Hepatic stellate cell (primary cell): ENCODE measurements at regions not wholly inside any gene's neighbourhood (a gene's known extent, or its start where the extent isn't known, plus 50 kb on each side); places are given as distances from the start of the nearest gene placed in this dataset.

Experiments
- DNase-seq: peaks from one replicate; pipeline ENCODE4 v3.0.0; 2011; ENCODE audit warnings: low spot score

- no peak for DNase-seq
Measured at GRCh38 chr20:54272901-54273488, 65.1 kb downstream of the PFDN4 start.

DNA sequence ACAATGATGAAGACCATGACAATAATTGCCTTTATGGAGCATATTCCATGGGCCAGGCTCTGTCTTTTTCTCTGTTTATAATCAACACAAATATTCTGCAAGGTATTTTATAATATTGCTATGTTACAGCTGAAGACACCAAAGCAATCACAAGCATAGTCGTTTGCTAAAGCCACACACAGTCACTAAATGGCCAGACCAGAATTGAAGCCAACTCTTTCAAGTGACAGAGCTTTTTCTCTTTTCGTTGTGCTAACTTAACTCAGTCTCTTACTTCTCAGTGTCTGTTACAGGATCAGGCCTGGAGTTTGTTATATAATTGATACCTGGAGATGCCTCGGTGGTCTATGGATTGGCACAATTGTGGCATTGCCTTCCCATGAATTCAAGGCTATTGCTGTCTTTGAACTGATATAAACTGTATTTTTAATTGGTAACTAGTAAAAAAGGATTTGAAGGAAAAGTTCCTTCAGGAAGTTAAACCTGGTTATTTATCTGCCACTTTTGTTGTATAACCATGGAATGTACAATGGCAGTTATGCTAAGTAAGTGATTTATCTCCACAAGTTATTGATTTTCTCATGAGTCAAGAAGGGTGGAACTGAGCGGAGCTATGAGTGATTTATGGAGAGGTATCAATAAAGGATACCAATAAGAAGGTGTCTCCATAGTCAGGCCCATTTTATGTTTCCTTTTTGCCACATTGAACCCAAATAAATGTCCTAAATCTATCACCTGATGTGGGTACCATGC, 67.6 kb downstream of the PFDN4 start:
- DNase-seq = no peak

DNA sequence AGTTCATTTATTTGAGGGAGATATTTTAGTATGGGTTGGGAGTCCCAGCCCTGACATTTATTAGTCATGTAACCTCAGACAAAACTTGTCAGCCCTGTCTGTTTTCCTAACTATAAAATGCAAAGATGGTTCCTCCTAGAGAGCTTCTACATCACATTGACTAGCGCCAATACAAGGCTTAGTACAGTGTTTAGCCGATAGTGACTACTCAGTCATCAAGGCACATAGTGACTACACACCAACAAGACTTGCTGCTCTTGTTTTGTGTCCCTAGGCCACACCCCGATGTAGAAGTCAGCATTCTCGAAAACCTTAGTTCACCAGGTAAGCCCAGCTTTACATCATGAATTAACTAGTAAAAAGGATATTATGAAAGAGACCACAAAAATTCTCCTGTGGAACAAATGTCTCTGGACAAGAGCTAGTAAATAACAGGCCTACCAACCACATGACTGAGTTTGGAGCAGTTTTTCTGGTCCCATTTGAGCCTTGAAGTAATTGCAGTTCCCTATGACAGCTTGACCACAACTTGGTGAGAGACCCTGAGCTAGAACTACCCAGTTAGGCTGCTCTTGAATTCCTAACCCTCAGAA, 68.8 kb downstream of the PFDN4 start:
- DNase-seq = no peak

DNA sequence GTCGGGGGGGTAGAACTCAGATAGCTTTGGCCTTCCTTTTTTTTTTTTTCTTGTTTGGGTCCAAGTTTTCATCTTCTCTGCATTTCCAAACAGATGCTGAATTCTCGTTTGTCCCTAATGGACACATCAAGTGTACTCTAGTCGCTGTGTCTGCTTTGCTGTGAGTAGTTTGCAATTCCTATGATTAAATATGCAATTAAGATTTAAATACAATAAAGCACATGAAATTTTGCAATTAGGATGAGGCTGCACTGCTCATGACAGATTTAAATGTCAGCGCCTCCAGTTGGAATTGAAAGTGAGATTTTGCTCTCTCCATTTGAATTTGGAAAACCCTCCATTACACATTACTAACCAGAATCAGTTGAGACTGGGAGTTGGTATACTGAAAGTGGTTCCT, 70.4 kb downstream of the PFDN4 start:
- DNase-seq = no peak

- no peak for DNase-seq
Measured at GRCh38 chr20:54282625-54283024, 74.7 kb downstream of the PFDN4 start.

GRCh38 chr20:54283253-54283652, 75.4 kb downstream of the PFDN4 start:
- DNase-seq = no peak

DNA sequence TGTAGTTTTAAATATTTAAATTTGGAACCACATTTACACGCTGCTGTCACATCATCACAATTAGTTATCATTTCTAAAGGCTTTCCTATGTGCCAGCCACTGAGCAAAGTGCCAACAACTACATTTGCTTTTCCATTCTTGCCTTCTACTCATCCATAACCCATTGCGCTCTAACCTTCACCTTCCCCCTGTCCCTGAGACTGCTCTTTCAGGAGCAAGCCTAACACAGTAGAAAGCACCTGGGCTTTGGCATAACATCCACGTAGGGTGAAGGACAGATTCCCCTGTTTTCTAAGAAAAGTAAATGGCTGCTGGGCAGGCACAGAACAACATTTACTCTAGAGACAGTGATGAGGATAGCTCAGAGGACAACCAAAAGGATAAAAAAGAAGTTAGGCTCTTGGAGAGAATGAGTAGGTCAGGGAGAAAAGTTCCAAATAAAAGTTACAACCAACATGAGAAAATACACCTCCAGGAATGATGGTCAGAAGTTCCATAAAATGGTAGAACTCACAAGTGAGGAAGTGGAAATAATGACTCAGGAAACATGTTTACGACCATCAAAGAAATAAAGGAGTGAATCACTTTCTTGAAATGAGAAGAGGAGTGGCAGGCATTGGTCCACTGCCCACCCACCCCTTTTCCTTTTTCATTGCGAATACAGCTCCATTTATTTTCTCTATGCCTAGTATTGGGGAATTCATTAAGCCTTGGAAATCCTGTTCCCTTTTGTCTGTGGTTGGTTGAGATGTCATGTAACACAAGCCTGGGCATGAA, 77.2 kb downstream of the PFDN4 start:
- DNase-seq = no peak

DNA sequence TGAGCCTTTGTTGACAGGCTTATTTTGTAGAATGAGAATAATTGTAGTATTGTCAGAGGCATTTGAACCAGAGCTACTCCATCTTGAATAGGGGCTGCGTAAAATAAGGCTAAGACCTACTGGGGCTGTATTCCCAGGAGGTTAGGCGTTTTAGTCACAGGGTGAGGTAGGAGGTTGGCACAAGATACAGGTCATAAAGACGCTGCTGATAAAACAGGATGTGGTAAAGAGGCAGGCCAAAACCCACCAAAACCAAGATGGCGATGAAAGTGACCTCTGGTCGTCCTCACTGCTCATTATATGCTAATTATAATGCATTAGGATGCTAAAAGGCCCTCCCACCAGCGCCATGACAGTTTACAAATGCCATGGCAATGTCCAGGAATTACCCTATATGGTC, 82.7 kb downstream of the PFDN4 start:
- DNase-seq = no peak

GRCh38 chr20:54291339-54292010, 83.6 kb downstream of the PFDN4 start:
- no peak for DNase-seq

DNA sequence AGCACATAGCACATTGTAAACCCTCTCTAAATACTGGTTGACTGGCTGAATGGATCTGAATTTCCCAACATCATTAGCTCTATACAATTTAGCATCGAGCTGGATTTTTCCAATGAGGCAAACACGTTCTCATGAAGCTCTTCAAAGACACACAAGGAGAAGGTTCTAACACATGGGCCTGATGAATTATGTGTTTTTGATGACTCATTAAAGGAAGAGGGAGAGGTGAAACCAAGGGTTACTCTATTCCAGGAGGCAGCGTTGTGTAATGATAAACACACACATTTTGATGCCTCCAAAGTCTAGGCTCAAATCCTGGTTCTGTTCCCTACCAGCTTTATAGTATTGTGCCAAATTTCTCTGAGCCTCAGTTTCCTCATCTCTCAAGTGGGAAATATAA, 84.3 kb downstream of the PFDN4 start:
- no peak for DNase-seq

DNA sequence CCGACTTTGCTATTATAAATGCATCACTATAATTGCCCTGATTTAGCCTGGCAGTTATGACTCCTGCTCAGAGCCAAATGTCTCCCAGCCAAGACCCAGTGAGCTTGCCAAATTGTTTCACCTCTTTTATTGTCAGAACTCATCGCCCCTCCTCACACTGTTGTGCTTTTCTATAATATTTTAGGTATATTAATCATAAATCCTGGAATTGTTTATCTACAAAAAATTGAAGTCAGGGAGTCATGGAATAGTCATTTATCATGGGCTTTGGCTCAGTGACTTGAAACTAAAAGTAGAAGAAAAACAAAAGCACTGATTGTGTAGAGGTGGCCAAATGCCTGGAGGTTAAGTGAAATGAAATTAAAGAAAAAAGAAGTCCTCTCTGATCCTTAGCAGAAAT, 85.6 kb downstream of the PFDN4 start:
- DNase-seq = no peak

DNA sequence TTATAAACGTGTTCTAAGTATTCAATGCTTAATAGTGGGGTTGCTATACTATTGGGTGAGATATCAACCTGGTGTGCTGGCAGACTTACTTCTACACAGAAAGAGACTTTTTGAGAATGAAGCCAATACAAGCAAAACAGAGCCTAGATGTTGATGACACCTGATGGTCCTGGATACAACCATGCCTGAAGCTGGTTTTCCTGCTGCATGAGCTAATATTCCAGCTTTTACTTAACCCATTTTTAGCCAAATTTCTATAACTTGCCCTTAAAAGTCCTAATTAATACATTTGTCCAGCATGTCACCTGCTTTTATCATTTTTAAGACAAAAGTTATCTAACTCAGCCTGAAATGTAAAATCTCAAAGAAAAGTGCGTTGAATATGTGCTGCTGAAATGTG, 86.2 kb downstream of the PFDN4 start:
- DNase-seq = no peak

DNA sequence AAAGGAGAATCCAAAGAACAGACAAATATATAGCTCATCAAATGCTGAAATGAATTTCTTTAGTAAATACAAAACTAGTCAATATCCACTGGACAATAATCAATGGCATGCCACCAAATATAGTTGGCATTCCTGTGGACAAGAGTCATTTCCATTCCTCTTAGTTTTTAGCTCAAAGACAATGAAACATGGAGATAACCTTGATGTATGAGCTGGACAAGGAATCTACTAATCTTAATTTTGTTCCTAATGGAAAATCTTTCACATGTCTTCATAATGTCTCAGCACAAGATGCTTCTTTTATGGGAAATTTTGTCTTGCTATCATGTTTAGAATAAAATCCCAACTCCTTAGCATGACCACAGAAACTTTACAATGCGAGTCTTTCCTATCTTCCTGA, 87.8 kb downstream of the PFDN4 start:
- DNase-seq = no peak

DNA sequence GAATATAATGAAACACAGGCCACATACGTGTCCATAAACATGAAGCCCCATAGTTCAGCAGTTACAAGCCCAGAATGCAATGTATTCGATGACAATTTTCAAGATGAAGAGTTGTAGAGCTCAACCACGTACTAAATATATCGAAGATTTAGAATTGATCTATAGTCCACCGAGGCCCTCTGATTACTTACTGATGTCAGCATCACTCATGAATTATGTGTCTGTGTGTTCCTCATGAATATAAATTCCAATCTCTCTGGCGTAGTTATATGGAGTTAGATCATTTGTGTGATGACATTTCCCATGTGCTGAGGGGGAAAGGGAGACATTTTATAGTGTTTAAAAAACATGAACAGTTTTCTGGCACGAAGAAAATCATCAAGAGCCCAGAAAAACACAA, 97.5 kb downstream of the PFDN4 start:
- no peak for DNase-seq

DNA sequence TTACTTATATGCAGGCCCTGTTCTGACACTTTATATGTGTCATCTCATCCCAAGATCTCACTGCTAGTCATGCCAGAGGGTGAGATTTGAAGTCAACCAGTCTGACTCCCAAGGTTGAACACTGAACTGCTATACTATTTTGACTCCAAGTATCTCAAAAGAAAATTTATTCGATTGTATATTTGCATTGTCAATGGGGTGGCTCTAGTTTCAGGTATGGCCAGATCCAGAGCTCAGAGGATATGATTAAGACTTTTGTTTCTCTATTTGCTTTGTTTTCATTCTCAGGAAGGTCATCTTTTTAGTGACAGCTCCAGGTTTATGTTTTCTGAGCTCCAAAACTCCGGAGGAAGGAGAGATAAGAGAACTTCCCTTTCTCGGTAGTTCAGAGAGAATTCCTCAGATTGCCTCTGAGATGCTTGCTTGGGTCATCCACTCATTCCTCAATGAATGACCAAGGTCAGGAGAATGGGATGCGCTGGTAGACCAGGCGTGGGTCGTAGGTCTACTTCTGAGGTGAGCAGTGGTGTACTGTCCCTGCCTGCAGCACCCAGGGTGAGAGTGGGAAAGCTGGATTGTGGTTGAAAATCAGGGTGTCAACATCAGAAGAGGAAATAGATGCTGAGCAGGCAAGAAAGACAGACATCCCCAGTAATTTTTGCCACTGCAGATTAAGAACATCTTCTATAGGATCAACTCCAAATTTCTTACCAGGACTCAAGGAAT, 99.3 kb downstream of the PFDN4 start:
- DNase-seq = no peak

DNA sequence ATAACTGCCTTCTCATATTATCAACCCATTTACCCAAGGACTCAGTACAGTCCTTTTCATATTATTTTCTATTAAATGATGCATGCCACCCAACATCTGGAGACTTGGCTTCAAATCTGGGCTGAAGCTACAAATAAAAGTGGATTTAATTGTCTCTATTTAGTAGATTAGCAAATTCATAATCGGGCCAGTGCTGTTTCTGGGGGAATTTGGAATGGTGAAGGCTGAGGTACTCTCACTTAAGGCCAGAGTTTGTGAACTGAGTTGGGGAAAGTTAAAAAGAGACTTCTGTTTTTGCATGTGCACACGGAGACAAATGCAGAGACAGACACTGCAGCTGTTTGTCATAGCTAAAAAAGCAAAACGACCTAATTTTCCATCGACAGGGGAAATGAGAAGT, 100.9 kb downstream of the PFDN4 start:
- no peak for DNase-seq

- DNase-seq = no peak
Measured at GRCh38 chr20:54318892-54319291, 111.0 kb downstream of the PFDN4 start.

GRCh38 chr20:54320148-54320607, 112.3 kb downstream of the PFDN4 start:
- DNase-seq = no peak

DNA sequence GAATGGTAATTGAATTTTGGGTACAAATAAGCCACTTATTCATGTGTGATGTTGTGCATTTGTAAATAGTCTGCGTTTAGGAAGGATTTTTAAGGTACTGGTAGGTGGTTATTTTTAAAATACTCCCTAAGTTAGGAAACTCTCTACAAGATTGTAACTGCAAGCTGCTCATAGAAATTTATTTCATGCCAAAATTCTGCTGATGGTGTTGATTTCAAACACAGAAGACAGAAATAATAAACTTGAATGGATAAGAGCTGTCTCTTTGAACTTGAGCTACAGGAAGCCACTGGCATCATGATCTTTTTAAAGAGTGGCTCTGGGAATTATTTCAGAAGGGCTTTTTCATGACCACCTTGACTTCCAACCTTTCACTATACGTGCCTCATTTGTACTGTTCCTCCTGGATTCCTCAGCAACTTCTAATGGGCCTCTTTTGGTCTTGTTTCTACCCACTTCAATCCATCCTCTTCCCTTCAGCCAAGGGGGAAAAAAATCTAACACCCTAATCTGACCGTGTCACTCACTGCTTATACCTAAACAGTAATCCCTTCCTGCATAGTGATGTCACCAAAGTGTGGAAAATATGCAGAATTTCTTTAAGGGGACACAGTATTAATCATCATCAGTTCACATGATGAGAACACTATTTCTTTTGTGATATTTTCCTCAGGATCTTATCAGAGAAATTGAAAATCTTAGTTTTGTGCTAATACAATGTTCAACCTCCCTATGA, 113.6 kb downstream of the PFDN4 start:
- DNase-seq = no peak

GRCh38 chr20:54323227-54323734, 115.4 kb downstream of the PFDN4 start:
- no peak for DNase-seq

- DNase-seq = no peak
Measured at GRCh38 chr20:54324041-54324440, 116.2 kb downstream of the PFDN4 start.
